Posterior cingulate gyrus (tissue), 11 donors: ENCODE measurements at regions not wholly inside any gene's neighbourhood (a gene's known extent, or its start where the extent isn't known, plus 50 kb on each side); places are given as distances from the start of the nearest gene placed in this dataset.

Experiments used
- DNase-seq, 10 donors: peaks; one replicate each; pipeline versions ENCODE4 v3.0.0 to v3.0.0-alpha.2; 2020 to 2021; ENCODE audit warnings: mixed read lengths in 3 of 10
- intact Hi-C: fragments of 100-400 bp; cut with DNase I; formaldehyde crosslinking; loops from one replicate; pipeline ENCODE4 v1.15.1; 2023

- DNase-seq, result no peak
- intact Hi-C loops, result no loop called here
Observed at GRCh38 chr10:124305984-124306383, 112.7 kb downstream of the OAT start.

GRCh38 chr10:124305131-124305530 is 113.6 kb downstream of the OAT start:
- intact Hi-C loops, result no loop called here

GRCh38 chr10:124303662-124304418 is 114.9 kb downstream of the OAT start:
- intact Hi-C loops, result no loop called here

More at GRCh38 chr10:124305131-124305530, 113.6 kb downstream of the OAT start:
- no peak for DNase-seq

GRCh38 chr10:124302951-124303505 is 115.7 kb downstream of the OAT start:
- intact Hi-C loops, result no loop called here
- DNase-seq, result peak in 3 of 10 donors; percentile 52 to 62 (median 59)

More at GRCh38 chr10:124303662-124304418, 114.9 kb downstream of the OAT start:
- DNase-seq, result peak in 2 of 10 donors; percentile 45 to 51

- intact Hi-C loops, result no loop called here
- DNase-seq, result peak in 2 of 10 donors; percentile 64 to 75
Observed at GRCh38 chr10:124301736-124302135, 117.0 kb downstream of the OAT start.

GRCh38 chr10:124300735-124301134 is 118.0 kb downstream of the OAT start:
- intact Hi-C loops, result no loop called here
- DNase-seq, result no peak

- DNase-seq, result peak in 1 of 10 donors; percentile 40
- intact Hi-C loops, result no loop called here
Observed at GRCh38 chr10:124300224-124300623, 118.5 kb downstream of the OAT start.

GRCh38 chr10:124299696-124300095 is 119.0 kb downstream of the OAT start:
- intact Hi-C loops, result no loop called here
- DNase-seq, result peak in 1 of 10 donors; percentile 27

GRCh38 chr10:124298891-124299290 is 119.8 kb downstream of the OAT start:
- intact Hi-C loops, result no loop called here
- peak in 2 of 10 donors; percentile 57 to 74 for DNase-seq

- intact Hi-C loops, result no loop called here
- peak in 1 of 10 donors; percentile 25 for DNase-seq
Observed at GRCh38 chr10:124296813-124297788, 121.6 kb downstream of the OAT start.

- peak in 1 of 10 donors; percentile 71 for DNase-seq
- intact Hi-C loops, result no loop called here
Observed at GRCh38 chr10:124296121-124296812, 122.5 kb downstream of the OAT start.

GRCh38 chr10:124294811-124295770 is 123.6 kb downstream of the OAT start:
- intact Hi-C loops, result no loop called here
- DNase-seq, result peak in 1 of 10 donors; percentile 76

GRCh38 chr10:124293616-124294449 is 124.9 kb downstream of the OAT start:
- peak in 1 of 10 donors; percentile 77 for DNase-seq

GRCh38 chr10:124292911-124293615 is 125.7 kb downstream of the OAT start:
- intact Hi-C loops, result no loop called here
- peak in 2 of 10 donors; percentile 35 to 54 for DNase-seq

More at GRCh38 chr10:124293616-124294449, 124.9 kb downstream of the OAT start:
- intact Hi-C loops, result no loop called here

GRCh38 chr10:124291001-124291701 is 127.6 kb downstream of the OAT start:
- DNase-seq, result peak in 4 of 10 donors; percentile 21 to 86 (median 75)
- intact Hi-C loops, result no loop called here
